ENCODE measurements at regions not wholly inside any gene's neighbourhood (a gene's known extent, or its start where the extent isn't known, plus 50 kb on each side); places are given as distances from the start of the nearest gene placed in this dataset.

- Histone ChIP-seq H3K36me3 (replicated peaks in 1 of 2; ENCODE audit: control insufficient read depth in 1 of 2, insufficient read depth in 2 of 2, low read length in 2 of 2) (no peaks in the 10 kb centered on the region), H3K27me3 (ENCODE audit: control insufficient read depth in 2 of 2, insufficient read depth in 2 of 2, low read length in 2 of 2) (no peaks in the 10 kb centered on the region), H4K20me1 (ENCODE audit: insufficient read depth, low read length) (no peaks in the 10 kb centered on the region), H3K4me3 (replicated peaks in 1 of 3; ENCODE audit: low read depth in 2 of 3, low read length in 3 of 3) (no peak overlapping the region), H3K9me3 (replicated peaks in 1 of 2; ENCODE audit: control insufficient read depth in 1 of 2, insufficient read depth in 1 of 2, low read length in 2 of 2) (no peaks in the 10 kb centered on the region), H2AFZ (ENCODE audit: insufficient read depth, low read depth, low read length, poor library complexity, severe bottlenecking) (no peak overlapping the region), H3K9ac (ENCODE audit: insufficient read depth, low read length, poor library complexity, severe bottlenecking) (no peak overlapping the region), H3K27ac (ENCODE audit: low read depth in 1 of 2, low read length in 2 of 2) (no peak overlapping the region), H3K4me2 (replicated peaks; ENCODE audit: extremely low read depth, low read length, poor library complexity, severe bottlenecking) (no peak overlapping the region), H3K79me2 (ENCODE audit: insufficient read depth, low read length) (no peaks in the 10 kb centered on the region), H3K4me1 (ENCODE audit: control insufficient read depth in 1 of 2, insufficient read depth in 2 of 2, low read length in 2 of 2) (no peaks in the 10 kb centered on the region)
- no peaks in the 10 kb centered on the region for H3K4me1 Mint-ChIP-seq
- DNase-seq: no peak
- no peak overlapping the region for H3K4me3 Mint-ChIP-seq
- H3K36me3 Mint-ChIP-seq: no peaks in the 10 kb centered on the region
- intact Hi-C loops (cut with micrococcal nuclease): no loop called here
- peaks cover 0 to 3% (median 2%) of the 10 kb centered on the region in 3 donors for H3K27me3 Mint-ChIP-seq (ENCODE audit: low read depth in 3 of 3)
- no peak for TF ChIP-seq CTCF (IDR thresholded peaks at IDR 0.05)
- no peaks in the 10 kb centered on the region for H3K9me3 Mint-ChIP-seq
- H3K27ac Mint-ChIP-seq: no peak overlapping the region
- WGBS (ENCODE audit: insufficient coverage): no CpG with 5 or more reads among the region's 5 CpGs
These were observed 108.3 kb upstream of the HMHB1 start for GRCh38 chr5:143703659-143704058.

- Mint-ChIP-seq H3K27ac (no peak overlapping the region), H3K27me3 (ENCODE audit: low read depth in 3 of 3) (peaks cover 0 to 3% (median 2%) of the 10 kb centered on the region in 3 donors), H3K4me3 (no peak overlapping the region), H3K36me3 (no peaks in the 10 kb centered on the region), H3K4me1 (no peaks in the 10 kb centered on the region), H3K9me3 (no peaks in the 10 kb centered on the region)
- no peaks in the 10 kb centered on the region for H3K27me3 ChIP-seq (ENCODE audit: control insufficient read depth in 2 of 2, insufficient read depth in 2 of 2, low read length in 2 of 2)
- no peaks in the 10 kb centered on the region for H3K36me3 ChIP-seq (replicated peaks in 1 of 2; ENCODE audit: control insufficient read depth in 1 of 2, insufficient read depth in 2 of 2, low read length in 2 of 2)
- WGBS (ENCODE audit: insufficient coverage): no CpG with 5 or more reads among the region's 1 CpG
- H3K4me1 ChIP-seq (ENCODE audit: control insufficient read depth in 1 of 2, insufficient read depth in 2 of 2, low read length in 2 of 2): no peaks in the 10 kb centered on the region
- no peak for TF ChIP-seq CTCF (IDR thresholded peaks at IDR 0.05)
- no peaks in the 10 kb centered on the region for H4K20me1 ChIP-seq (ENCODE audit: insufficient read depth, low read length)
- no peak overlapping the region for H3K4me2 ChIP-seq (replicated peaks; ENCODE audit: extremely low read depth, low read length, poor library complexity, severe bottlenecking)
- H3K4me3 ChIP-seq (replicated peaks in 1 of 3; ENCODE audit: low read depth in 2 of 3, low read length in 3 of 3): no peak overlapping the region
- H3K27ac ChIP-seq (ENCODE audit: low read depth in 1 of 2, low read length in 2 of 2): no peak overlapping the region
- no peak overlapping the region for H3K9ac ChIP-seq (ENCODE audit: insufficient read depth, low read length, poor library complexity, severe bottlenecking)
- no peak overlapping the region for H2AFZ ChIP-seq (ENCODE audit: insufficient read depth, low read depth, low read length, poor library complexity, severe bottlenecking)
- H3K79me2 ChIP-seq (ENCODE audit: insufficient read depth, low read length): no peaks in the 10 kb centered on the region
- intact Hi-C loops (cut with micrococcal nuclease): no loop called here
- DNase-seq: no peak
- no peaks in the 10 kb centered on the region for H3K9me3 ChIP-seq (replicated peaks in 1 of 2; ENCODE audit: control insufficient read depth in 1 of 2, insufficient read depth in 1 of 2, low read length in 2 of 2)
These were observed 110.5 kb upstream of the HMHB1 start for GRCh38 chr5:143701493-143701892.
